OCI-LY3 (cell line): ENCODE measurements at regions not wholly inside any gene's neighbourhood (a gene's known extent, or its start where the extent isn't known, plus 50 kb on each side); places are given as distances from the start of the nearest gene placed in this dataset.

Experiments
- EZH2phosphoT487 ChIP-seq: fragments of 200-600 bp; shearing (Covaris generic); IDR thresholded peaks from 2 replicates; pipeline ENCODE4 v1.6.1; 2018; ENCODE audit warnings: antibody characterized with exemption, mixed run types, low read depth
- TF ChIP-seq, protein P1 (sequence below): fragments of 200-600, 300-600 bp; sonication (generic); IDR thresholded peaks from 2 replicates; pipeline ENCODE4 v1.5.1; 2014; ENCODE audit warnings: antibody characterized with exemption, low read length, low read depth

DNA sequence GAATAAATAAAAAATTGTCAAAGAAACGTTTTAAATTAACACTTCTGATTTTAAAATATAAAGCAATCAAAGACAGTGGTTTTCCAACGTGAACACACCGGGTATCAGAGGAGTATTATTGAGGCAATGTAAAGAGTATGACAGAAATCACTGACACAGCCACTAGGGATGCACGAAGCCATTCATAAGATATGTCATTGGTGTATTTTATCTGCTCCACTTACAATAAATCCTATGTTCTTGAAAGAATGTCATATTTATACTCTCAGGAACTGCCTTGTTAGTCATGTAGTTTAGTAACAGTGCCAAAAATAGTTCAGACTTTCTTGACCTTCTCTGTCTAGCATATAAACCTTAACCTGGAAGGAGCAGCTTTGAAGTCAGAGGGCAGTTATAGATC, 835.0 kb upstream of the NCAM2 start:
- no peak for TF ChIP-seq EZH2phosphoT487
- TF ChIP-seq, protein P1, sequence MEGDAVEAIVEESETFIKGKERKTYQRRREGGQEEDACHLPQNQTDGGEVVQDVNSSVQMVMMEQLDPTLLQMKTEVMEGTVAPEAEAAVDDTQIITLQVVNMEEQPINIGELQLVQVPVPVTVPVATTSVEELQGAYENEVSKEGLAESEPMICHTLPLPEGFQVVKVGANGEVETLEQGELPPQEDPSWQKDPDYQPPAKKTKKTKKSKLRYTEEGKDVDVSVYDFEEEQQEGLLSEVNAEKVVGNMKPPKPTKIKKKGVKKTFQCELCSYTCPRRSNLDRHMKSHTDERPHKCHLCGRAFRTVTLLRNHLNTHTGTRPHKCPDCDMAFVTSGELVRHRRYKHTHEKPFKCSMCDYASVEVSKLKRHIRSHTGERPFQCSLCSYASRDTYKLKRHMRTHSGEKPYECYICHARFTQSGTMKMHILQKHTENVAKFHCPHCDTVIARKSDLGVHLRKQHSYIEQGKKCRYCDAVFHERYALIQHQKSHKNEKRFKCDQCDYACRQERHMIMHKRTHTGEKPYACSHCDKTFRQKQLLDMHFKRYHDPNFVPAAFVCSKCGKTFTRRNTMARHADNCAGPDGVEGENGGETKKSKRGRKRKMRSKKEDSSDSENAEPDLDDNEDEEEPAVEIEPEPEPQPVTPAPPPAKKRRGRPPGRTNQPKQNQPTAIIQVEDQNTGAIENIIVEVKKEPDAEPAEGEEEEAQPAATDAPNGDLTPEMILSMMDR: no peak
